EL (cell line): ENCODE measurements at regions not wholly inside any gene's neighbourhood (a gene's known extent, or its start where the extent isn't known, plus 50 kb on each side); places are given as distances from the start of the nearest gene placed in this dataset.

ENCODE experiments used
- DNase-seq: peaks from one replicate; pipeline ENCODE4 v3.0.0-alpha.2; 2016

GRCh38 chr4:164442180-164442579 is 311.8 kb upstream of the SMIM31 start:
- DNase-seq: no peak

DNA sequence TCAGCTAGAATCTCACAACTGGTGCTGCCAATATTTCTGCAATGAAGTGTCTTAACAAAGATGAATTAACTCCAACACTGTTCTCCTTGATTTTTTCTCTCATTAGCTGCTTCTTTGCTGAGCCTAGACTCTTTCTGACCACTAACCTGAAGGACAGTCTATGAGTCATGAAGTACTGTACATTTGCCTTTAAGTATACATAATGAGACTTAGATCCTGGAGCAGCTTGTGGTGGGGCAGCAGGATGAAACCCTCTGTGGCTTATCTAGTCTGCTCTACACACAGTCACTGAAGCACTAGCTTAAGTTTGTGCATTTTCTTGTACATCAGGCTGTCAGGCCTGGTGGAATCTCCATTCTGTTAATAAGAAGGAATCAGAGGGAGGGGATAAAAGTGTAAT is 307.4 kb upstream of the SMIM31 start:
- DNase-seq: no peak

DNA sequence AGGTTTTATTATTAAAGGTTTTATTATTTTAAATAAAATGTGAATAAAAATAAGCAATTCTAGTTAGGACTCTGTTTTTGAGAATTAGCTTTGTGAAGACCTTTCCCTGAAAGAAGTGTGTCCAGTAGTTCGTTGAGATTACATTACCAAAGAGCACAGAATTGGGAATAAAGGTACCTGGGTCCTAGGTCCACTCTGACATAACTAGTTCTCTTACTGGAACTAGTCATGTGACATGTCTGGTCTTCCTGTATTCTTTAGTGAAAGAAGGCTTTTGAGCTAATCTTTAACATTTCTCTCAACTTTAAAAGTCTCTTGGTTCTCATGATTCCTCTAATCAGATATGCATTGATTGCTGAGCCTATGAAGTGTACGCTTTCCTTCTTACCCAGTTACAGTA is 292.0 kb upstream of the SMIM31 start:
- DNase-seq: no peak

DNA sequence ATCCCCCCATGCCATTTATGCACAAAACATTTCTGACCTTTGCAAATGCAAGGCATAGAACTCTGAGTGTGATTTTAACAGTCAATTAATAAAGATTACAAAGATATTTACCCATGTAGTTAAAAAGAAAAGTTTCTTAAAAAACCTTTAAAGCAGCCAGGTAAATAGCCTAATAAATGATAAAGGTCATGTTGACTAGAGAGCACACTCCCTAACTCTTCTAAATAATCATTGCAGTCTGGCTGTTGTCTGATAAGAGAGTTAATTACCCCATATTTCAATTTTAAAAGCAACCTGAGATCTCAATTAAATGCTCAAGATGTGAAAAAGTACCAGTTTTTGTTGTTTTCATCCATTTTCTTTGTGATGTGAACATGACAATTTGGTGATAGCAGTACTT is 291.5 kb upstream of the SMIM31 start:
- no peak for DNase-seq

- DNase-seq: no peak
Observed at GRCh38 chr4:164464313-164464712, 289.6 kb upstream of the SMIM31 start.

- no peak for DNase-seq
Observed at GRCh38 chr4:164467493-164467892, 286.4 kb upstream of the SMIM31 start.

- no peak for DNase-seq
Observed at GRCh38 chr4:164481306-164482091, 272.4 kb upstream of the SMIM31 start.

- DNase-seq: no peak
Observed at GRCh38 chr4:164482092-164482404, 271.9 kb upstream of the SMIM31 start.

GRCh38 chr4:164482758-164483157 is 271.2 kb upstream of the SMIM31 start:
- no peak for DNase-seq

DNA sequence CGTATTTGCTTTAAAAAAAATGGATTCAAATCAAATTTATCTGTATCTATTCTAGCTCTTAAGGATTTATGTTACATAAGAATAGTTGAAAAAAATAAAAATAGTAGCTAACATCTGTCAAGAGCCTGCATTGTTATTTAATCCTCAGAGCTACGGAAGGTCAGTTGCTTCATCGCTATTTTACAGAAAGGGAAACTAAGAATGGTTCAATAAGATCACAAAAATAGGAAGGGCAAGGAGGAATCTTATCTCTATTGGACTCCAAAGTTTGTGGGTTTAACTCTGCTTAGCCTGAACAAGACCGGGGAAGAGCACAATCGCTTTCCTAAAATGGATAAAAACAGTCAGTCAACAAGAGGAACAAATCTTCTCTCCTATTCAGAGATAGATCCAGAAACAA is 270.2 kb upstream of the SMIM31 start:
- DNase-seq: no peak

DNA sequence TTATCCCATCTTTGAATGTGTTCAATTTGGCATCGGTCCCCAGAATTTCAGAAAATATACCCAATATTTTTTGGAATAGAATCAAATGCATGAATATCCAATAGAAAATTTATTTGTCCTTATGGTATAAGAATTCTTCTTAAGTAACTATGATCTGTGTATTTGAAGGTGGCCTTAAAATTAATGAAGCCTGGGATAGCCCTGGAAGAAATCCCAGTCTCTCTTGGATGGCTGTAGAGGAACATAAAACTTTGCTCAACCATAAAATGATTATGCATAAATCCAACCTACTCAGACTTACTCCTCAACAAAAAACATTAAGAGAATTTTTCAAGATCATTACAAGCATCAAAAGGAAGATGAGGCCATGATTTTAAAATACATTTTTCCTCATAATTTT is 269.4 kb upstream of the SMIM31 start:
- DNase-seq: no peak

GRCh38 chr4:164485136-164485535 is 268.8 kb upstream of the SMIM31 start:
- DNase-seq: no peak

GRCh38 chr4:164488114-164488513 is 265.8 kb upstream of the SMIM31 start:
- DNase-seq: no peak

- DNase-seq: no peak
Observed at GRCh38 chr4:164501074-164501473, 252.9 kb upstream of the SMIM31 start.

DNA sequence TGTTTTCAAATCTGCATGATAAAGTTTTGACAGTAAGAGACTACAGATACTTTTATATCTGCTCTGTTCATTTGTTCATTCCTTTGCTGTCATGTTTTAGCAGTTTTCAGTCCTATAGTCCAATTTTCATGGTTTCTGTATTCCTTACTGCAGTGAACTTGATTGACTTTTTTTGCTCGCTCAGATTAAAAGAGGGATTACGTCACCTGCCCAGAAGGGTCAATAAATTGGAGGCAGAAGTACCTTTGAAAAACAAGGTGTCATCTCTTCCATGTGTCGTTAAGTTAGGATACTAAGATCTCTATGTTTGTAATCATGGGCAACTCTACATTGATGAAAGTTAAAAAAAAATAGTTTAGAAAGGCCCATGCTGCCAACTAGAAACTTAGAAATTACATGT is 250.1 kb upstream of the SMIM31 start:
- DNase-seq: no peak

- no peak for DNase-seq
Observed at GRCh38 chr4:164508097-164508496, 245.8 kb upstream of the SMIM31 start.

- DNase-seq: no peak
Observed at GRCh38 chr4:164508771-164509170, 245.2 kb upstream of the SMIM31 start.

DNA sequence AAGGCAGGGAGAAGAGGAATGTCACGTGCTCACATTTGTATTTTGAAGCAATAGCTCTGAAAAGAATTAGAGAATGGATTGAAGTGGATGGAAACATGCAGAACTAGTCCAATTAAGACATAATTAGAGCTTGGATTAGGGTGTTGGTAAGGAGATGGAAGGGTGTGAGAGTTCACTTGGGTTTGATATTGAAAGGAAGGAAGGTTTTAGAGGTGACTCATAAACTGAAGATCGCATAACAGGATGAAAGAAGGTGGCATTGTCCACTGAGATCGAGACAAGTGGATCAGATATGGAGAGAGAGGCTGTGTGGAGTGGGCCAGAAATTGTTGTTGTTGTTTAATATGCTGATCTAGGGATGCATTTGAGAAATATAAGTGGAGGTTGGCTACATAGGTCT is 244.0 kb upstream of the SMIM31 start:
- no peak for DNase-seq

- DNase-seq: no peak
Observed at GRCh38 chr4:164512124-164512523, 241.8 kb upstream of the SMIM31 start.

- no peak for DNase-seq
Observed at GRCh38 chr4:164514765-164515164, 239.2 kb upstream of the SMIM31 start.

GRCh38 chr4:164524789-164525188 is 229.1 kb upstream of the SMIM31 start:
- no peak for DNase-seq

DNA sequence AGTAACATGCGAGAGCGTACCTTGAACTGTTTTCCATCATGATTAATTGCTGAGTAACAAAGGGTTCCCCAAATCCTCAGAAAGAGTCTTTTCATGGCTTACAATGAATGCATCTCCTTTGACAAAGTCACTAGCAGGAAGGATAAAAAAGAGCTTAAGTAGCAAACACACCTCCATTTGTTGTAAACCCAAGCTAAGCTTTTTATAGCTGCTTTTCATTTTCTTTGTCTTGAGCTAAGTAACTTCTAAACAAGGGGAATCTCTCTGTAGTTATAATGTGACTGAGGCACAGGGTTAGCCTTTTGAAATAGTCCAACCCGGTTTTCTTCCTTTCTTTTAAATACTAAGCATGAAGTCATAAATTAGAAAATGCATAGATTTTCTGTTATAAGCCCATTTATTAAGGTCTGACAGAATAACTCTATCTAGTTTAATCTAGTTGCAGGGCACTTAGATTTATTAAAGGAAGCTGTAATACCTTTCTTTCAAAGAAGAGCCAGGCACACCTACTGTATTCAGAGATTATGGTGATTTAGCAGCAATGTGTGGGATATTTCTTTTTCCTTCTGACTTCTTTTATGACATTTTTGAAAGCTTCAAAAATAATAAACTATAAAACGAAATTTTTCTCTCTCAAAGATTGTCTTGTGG is 226.9 kb upstream of the SMIM31 start:
- DNase-seq: no peak

DNA sequence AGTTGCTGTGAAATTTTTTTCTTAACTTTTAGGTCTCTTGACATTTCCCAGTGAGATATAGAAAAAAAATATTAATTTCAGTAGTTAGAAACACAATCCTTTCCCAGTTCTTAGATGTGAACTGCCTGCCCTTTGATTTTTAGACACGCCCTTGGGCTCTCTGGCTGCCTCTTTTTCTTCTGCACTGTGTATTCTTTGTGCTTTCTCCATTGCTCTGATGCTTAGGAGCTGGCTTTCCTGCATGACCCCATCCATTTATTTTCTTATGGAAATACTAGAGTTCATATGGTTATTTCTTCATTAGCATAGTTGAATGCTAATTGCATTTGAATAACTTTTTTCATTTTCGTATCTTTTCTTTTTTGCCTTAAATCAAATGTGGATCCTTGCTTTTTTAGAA is 224.9 kb upstream of the SMIM31 start:
- no peak for DNase-seq

- DNase-seq: no peak
Observed at GRCh38 chr4:164529486-164529885, 224.4 kb upstream of the SMIM31 start.

DNA sequence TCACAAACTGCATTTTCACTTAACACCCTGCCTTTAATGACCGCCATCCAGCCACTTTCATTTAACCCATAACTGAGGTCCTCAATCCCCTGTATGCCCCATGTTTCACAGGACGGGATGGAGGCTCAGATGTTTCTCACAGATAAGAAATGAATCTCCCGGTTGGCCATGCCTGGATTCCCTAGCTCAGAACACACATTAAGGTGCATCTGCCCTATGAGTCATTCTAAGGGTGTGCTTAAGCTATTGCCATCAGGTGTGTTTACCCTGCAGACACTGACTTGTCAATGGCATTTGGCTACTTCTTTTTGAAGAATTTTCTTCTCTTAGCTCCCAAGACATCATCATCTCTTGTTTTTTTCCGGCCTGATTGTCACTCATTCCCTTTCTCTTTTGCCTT is 222.6 kb upstream of the SMIM31 start:
- no peak for DNase-seq
